HL-60 (cell line): ENCODE measurements at regions not wholly inside any gene's neighbourhood (a gene's known extent, or its start where the extent isn't known, plus 50 kb on each side); places are given as distances from the start of the nearest gene placed in this dataset.

Experiments
- GABPA ChIP-seq: IDR thresholded peaks from 2 replicates; pipeline ENCODE4 v1.6.1; 2012; ENCODE audit warnings: low read depth
- POLR2AphosphoS5 ChIP-seq: IDR thresholded peaks from 2 replicates; pipeline ENCODE4 v1.6.1; 2012; ENCODE audit warnings: low read depth
- SPI1 ChIP-seq: IDR thresholded peaks from 2 replicates; pipeline ENCODE4 v1.6.1; 2012; ENCODE audit warnings: low read depth, mild to moderate bottlenecking, borderline replicate concordance
- TF ChIP-seq, protein P1 (sequence below): IDR thresholded peaks from one replicate; pipeline ENCODE4 v1.5.1; 2011; ENCODE audit warnings: low read length, control low read depth, inconsistent platforms; ENCODE audit not compliant: insufficient read depth
- TF ChIP-seq, protein P2 (sequence below): IDR thresholded peaks from 2 replicates; pipeline ENCODE4 v1.6.1; 2012; ENCODE audit warnings: low read depth; ENCODE audit not compliant: insufficient replicate concordance

- TF ChIP-seq, protein P1, sequence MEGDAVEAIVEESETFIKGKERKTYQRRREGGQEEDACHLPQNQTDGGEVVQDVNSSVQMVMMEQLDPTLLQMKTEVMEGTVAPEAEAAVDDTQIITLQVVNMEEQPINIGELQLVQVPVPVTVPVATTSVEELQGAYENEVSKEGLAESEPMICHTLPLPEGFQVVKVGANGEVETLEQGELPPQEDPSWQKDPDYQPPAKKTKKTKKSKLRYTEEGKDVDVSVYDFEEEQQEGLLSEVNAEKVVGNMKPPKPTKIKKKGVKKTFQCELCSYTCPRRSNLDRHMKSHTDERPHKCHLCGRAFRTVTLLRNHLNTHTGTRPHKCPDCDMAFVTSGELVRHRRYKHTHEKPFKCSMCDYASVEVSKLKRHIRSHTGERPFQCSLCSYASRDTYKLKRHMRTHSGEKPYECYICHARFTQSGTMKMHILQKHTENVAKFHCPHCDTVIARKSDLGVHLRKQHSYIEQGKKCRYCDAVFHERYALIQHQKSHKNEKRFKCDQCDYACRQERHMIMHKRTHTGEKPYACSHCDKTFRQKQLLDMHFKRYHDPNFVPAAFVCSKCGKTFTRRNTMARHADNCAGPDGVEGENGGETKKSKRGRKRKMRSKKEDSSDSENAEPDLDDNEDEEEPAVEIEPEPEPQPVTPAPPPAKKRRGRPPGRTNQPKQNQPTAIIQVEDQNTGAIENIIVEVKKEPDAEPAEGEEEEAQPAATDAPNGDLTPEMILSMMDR = no peak
- TF ChIP-seq, protein P2, sequence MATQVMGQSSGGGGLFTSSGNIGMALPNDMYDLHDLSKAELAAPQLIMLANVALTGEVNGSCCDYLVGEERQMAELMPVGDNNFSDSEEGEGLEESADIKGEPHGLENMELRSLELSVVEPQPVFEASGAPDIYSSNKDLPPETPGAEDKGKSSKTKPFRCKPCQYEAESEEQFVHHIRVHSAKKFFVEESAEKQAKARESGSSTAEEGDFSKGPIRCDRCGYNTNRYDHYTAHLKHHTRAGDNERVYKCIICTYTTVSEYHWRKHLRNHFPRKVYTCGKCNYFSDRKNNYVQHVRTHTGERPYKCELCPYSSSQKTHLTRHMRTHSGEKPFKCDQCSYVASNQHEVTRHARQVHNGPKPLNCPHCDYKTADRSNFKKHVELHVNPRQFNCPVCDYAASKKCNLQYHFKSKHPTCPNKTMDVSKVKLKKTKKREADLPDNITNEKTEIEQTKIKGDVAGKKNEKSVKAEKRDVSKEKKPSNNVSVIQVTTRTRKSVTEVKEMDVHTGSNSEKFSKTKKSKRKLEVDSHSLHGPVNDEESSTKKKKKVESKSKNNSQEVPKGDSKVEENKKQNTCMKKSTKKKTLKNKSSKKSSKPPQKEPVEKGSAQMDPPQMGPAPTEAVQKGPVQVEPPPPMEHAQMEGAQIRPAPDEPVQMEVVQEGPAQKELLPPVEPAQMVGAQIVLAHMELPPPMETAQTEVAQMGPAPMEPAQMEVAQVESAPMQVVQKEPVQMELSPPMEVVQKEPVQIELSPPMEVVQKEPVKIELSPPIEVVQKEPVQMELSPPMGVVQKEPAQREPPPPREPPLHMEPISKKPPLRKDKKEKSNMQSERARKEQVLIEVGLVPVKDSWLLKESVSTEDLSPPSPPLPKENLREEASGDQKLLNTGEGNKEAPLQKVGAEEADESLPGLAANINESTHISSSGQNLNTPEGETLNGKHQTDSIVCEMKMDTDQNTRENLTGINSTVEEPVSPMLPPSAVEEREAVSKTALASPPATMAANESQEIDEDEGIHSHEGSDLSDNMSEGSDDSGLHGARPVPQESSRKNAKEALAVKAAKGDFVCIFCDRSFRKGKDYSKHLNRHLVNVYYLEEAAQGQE = no peak
- TF ChIP-seq POLR2AphosphoS5 = no peak
- TF ChIP-seq GABPA = no peak
- no peak for TF ChIP-seq SPI1
Measured at GRCh38 chr7:10312942-10313341, 660.7 kb upstream of the PHF14 start.
